ENCODE measurements at regions not wholly inside any gene's neighbourhood (a gene's known extent, or its start where the extent isn't known, plus 50 kb on each side); places are given as distances from the start of the nearest gene placed in this dataset.

DNA sequence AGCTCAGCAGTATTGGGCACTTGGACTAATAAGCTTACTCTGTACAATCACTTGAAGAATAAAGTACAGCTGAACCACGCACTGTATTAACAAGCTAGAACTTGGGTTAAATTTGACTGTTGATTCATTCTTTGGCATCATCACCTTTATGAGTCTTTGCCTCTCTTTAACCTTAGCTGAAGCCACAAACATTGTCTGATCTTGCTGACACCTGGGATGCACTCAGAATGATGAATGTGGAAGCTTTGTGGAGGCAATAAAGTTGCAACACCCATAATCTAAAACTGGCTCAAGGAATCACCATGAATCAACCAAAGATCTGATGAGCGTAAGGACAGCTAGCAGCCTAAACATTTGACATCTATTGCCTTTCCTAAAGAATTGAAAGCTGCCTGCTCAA, 590.6 kb upstream of the SOX9 start:
- no peak for TF ChIP-seq CREB1 (IDR thresholded peaks at IDR 0.05; ENCODE audit: low read depth)
- TF ChIP-seq YY1 (IDR thresholded peaks at IDR 0.05; ENCODE audit: low read depth), result no peak
- TF ChIP-seq, protein P1, sequence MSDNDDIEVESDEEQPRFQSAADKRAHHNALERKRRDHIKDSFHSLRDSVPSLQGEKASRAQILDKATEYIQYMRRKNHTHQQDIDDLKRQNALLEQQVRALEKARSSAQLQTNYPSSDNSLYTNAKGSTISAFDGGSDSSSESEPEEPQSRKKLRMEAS (IDR thresholded peaks at IDR 0.05), result no peak
- TF ChIP-seq FOXM1 (IDR thresholded peaks at IDR 0.05; ENCODE audit: borderline replicate concordance, low read depth), result no peak
- TF ChIP-seq RAD21 (IDR thresholded peaks at IDR 0.05; ENCODE audit: low read depth), result no peak
- no peak for TF ChIP-seq NFIC (IDR thresholded peaks at IDR 0.05)
- no peak for TF ChIP-seq TEAD4 (IDR thresholded peaks at IDR 0.05)
- TF ChIP-seq EGR1 (IDR thresholded peaks at IDR 0.05), result no peak
- no peak for TF ChIP-seq TAF1 (IDR thresholded peaks at IDR 0.05; ENCODE audit: low read depth)
- TF ChIP-seq CEBPB (IDR thresholded peaks at IDR 0.05), result no peak
- TF ChIP-seq, protein P2, sequence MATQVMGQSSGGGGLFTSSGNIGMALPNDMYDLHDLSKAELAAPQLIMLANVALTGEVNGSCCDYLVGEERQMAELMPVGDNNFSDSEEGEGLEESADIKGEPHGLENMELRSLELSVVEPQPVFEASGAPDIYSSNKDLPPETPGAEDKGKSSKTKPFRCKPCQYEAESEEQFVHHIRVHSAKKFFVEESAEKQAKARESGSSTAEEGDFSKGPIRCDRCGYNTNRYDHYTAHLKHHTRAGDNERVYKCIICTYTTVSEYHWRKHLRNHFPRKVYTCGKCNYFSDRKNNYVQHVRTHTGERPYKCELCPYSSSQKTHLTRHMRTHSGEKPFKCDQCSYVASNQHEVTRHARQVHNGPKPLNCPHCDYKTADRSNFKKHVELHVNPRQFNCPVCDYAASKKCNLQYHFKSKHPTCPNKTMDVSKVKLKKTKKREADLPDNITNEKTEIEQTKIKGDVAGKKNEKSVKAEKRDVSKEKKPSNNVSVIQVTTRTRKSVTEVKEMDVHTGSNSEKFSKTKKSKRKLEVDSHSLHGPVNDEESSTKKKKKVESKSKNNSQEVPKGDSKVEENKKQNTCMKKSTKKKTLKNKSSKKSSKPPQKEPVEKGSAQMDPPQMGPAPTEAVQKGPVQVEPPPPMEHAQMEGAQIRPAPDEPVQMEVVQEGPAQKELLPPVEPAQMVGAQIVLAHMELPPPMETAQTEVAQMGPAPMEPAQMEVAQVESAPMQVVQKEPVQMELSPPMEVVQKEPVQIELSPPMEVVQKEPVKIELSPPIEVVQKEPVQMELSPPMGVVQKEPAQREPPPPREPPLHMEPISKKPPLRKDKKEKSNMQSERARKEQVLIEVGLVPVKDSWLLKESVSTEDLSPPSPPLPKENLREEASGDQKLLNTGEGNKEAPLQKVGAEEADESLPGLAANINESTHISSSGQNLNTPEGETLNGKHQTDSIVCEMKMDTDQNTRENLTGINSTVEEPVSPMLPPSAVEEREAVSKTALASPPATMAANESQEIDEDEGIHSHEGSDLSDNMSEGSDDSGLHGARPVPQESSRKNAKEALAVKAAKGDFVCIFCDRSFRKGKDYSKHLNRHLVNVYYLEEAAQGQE (IDR thresholded peaks at IDR 0.05; ENCODE audit: low read depth), result no peak

DNA sequence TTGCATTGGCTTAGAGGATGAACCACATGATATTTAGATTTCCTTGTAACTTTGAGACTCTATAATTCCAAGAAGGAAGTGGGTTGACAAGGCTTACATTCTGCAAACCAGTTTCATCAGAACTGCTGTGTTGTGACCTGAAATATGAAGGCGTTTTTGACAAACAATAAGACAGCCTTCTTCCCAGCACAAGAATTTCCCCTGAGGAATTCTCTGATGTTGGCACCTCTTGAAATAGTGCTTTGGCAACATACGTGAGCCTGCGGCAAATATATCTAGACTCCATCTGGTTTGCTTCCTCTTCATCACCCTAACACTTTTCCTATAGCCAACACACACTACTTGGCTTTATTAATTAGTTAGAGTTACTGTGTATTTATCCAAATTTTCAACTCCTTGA, 585.5 kb upstream of the SOX9 start:
- no peak for TF ChIP-seq TAF1 (IDR thresholded peaks at IDR 0.05; ENCODE audit: low read depth)
- TF ChIP-seq FOXM1 (IDR thresholded peaks at IDR 0.05; ENCODE audit: borderline replicate concordance, low read depth), result no peak
- no peak for TF ChIP-seq RAD21 (IDR thresholded peaks at IDR 0.05; ENCODE audit: low read depth)
- no peak for TF ChIP-seq CREB1 (IDR thresholded peaks at IDR 0.05; ENCODE audit: low read depth)
- TF ChIP-seq EGR1 (IDR thresholded peaks at IDR 0.05), result no peak
- TF ChIP-seq, protein P2 (IDR thresholded peaks at IDR 0.05; ENCODE audit: low read depth), result no peak

DNA sequence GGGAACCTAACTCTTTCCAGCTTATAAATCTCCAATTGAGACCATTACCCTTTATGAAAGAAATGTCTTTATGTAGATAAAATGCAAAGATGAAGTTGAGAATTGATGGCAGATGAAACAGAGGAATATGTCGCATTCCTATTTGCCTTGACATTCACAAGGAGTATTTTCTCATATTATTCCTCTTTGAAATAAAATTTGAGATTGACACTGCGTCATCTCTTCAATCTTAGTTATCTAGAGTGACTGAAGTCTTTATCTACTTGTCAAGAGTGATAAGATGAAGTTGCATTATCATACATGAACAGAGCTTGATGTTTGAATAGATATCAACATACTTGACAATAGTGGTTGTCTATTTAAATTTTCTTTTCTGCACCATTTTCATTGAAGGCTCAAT, 574.4 kb upstream of the SOX9 start:
- no peak for TF ChIP-seq ZBTB7A (IDR thresholded peaks at IDR 0.05; ENCODE audit: low read depth)
- TF ChIP-seq TEAD4 (IDR thresholded peaks at IDR 0.05), result no peak
- TF ChIP-seq CREB1 (IDR thresholded peaks at IDR 0.05; ENCODE audit: low read depth), result no peak
- TF ChIP-seq, protein P1 (IDR thresholded peaks at IDR 0.05), result no peak
- no peak for TF ChIP-seq NFIC (IDR thresholded peaks at IDR 0.05)
- TF ChIP-seq, protein P3, sequence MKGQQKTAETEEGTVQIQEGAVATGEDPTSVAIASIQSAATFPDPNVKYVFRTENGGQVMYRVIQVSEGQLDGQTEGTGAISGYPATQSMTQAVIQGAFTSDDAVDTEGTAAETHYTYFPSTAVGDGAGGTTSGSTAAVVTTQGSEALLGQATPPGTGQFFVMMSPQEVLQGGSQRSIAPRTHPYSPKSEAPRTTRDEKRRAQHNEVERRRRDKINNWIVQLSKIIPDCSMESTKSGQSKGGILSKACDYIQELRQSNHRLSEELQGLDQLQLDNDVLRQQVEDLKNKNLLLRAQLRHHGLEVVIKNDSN (IDR thresholded peaks at IDR 0.05), result no peak
- TF ChIP-seq CEBPB (IDR thresholded peaks at IDR 0.05), result no peak
- no peak for TF ChIP-seq TCF12 (IDR thresholded peaks at IDR 0.05; ENCODE audit: low read depth)
- TF ChIP-seq, protein P2 (IDR thresholded peaks at IDR 0.05; ENCODE audit: low read depth), result no peak
- TF ChIP-seq EP300 (IDR thresholded peaks at IDR 0.05; ENCODE audit: borderline replicate concordance), result no peak
- no peak for TF ChIP-seq TAF1 (IDR thresholded peaks at IDR 0.05; ENCODE audit: low read depth)

DNA sequence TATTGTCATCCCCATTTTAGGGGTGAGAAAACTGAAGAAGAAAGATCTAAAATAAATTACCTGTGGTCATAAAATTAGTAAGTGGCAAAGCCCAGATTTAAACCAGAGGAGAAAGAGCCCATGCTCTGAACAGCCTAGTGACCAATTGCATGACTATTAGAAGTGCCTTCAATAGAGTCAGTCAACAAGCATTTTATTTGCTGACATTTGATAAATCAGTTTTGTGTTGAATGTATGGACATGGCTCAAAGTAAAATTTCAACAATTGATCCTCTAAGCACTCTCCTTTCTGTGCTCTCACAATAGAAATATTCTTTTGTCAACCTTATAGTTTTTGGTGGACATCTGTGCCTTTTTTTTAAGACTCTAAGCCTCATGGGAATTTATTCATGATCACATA, 572.9 kb upstream of the SOX9 start:
- TF ChIP-seq NFIC (IDR thresholded peaks at IDR 0.05) (no peak), CEBPB (IDR thresholded peaks at IDR 0.05) (no peak), TAF1 (IDR thresholded peaks at IDR 0.05; ENCODE audit: low read depth) (no peak), EP300 (IDR thresholded peaks at IDR 0.05; ENCODE audit: borderline replicate concordance) (no peak), EGR1 (IDR thresholded peaks at IDR 0.05) (no peak), TEAD4 (IDR thresholded peaks at IDR 0.05) (no peak), YY1 (IDR thresholded peaks at IDR 0.05; ENCODE audit: low read depth) (no peak), RAD21 (IDR thresholded peaks at IDR 0.05; ENCODE audit: low read depth) (no peak), FOXM1 (IDR thresholded peaks at IDR 0.05; ENCODE audit: borderline replicate concordance, low read depth) (no peak), CREB1 (IDR thresholded peaks at IDR 0.05; ENCODE audit: low read depth) (no peak), TCF12 (IDR thresholded peaks at IDR 0.05; ENCODE audit: low read depth) (no peak), ZBTB7A (IDR thresholded peaks at IDR 0.05; ENCODE audit: low read depth) (no peak)
- TF ChIP-seq, protein P3 (IDR thresholded peaks at IDR 0.05), result no peak
- TF ChIP-seq, protein P1 (IDR thresholded peaks at IDR 0.05), result no peak
- TF ChIP-seq, protein P2 (IDR thresholded peaks at IDR 0.05; ENCODE audit: low read depth), result no peak
